EL (cell line): ENCODE measurements at regions not wholly inside any gene's neighbourhood (a gene's known extent, or its start where the extent isn't known, plus 50 kb on each side); places are given as distances from the start of the nearest gene placed in this dataset.

ENCODE experiments used
- DNase-seq: peaks from one replicate; pipeline ENCODE4 v3.0.0-alpha.2; 2016

GRCh38 chr11:32039149-32039548 is 51.7 kb upstream of the RCN1 start:
- no peak for DNase-seq

- peak; percentile 65 for DNase-seq
Observed at GRCh38 chr11:32034680-32035079, 56.2 kb upstream of the RCN1 start.

DNA sequence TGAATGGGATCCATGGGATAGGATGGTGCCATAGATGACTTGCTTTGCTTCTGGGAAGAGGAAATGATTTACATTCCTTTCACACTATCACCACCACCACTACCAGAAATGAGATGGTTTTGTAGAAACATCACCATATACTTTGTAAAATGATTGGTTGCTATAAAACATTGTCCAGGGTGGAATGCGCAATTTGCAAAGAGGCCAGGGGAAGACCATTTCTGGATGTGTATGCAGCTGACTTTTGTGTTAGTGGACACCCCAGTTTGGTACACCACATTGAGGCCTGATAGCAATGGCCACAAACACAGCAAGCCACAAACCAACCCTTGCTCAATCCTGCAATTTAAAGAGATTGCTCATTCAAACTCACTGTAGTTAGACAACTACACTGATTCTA is 56.7 kb upstream of the RCN1 start:
- peak; percentile 99 for DNase-seq

DNA sequence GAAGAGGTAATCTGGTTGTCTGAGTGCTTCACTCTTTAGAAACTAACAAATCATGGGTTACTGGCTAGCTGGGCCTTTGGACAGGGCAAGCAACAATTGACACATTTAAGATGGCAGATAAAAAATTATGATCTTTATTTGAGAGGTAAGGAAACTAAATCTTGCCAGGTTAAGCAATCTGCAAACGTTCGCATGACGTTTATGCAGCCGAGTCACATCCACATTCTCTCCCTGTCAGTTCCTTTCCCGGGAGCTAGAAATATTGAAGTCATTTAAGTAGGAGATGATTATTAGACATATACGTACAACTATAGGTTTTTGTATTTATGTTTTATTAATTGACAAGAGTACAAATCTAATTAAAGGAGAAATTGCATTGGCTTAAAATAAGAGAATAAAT is 57.4 kb upstream of the RCN1 start:
- DNase-seq, result peak; percentile 20

DNA sequence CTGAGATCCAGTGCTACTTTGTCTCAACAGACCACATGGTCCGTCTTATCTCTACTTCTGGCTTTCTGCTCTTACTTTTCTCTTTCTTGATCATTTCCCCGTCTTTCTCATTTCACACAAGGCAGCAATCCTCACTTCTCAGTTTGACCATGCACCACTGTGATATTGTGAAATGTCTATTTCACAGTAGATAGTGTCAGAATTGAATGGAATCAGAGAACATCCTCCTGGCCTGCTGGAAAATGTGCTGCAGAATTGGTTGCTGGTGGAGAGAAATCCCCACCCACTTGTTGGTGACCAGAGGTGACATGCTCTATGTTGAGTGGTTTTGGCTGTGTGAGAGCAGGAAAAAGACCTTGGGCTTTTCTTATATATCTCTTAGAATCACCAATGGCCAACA is 57.8 kb upstream of the RCN1 start:
- no peak for DNase-seq

DNA sequence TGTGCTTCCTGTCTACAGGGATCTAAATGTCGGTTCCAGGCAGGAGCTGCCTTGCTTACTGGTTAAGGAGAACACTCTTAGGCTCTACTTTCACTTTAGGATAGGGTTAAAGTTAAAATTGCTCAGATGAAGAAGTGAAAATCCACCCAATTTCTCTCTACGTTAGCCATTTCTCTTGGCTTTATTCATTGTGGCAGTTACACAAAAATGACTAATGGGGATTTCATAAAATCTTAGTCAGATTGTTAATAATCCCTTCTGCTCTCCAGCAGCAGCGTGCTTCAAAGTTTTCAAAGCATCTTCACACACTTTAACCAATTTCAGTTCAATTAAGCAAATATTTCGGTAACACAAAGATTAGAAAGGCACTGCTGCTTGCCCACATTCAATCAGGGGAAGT is 58.4 kb upstream of the RCN1 start:
- peak; percentile 39 for DNase-seq

DNA sequence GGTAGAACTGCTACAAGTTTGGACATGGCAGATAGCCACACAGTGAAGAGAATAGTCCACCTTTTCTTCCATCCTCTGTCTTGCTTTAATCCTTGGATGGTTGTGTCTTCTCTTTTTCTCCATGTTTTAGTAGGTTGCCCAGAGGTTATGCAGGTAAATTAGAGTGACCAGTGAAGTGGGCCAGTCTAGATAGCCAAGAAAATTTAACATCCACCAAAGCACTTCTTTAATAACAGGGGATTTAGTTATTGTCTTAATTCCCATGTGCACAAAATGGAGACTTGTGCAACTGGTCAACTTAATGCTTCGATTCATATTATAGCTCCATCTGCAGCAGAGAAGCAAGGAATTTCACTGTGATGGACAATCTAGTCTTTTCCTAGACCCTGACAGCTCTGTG is 58.8 kb upstream of the RCN1 start:
- no peak for DNase-seq

- no peak for DNase-seq
Observed at GRCh38 chr11:32030875-32031503, 59.9 kb upstream of the RCN1 start.

- DNase-seq, result no peak
Observed at GRCh38 chr11:32029721-32030120, 61.2 kb upstream of the RCN1 start.

GRCh38 chr11:32028201-32028600 is 62.7 kb upstream of the RCN1 start:
- no peak for DNase-seq

GRCh38 chr11:32026766-32027165 is 64.1 kb upstream of the RCN1 start:
- DNase-seq, result no peak

- DNase-seq, result no peak
Observed at GRCh38 chr11:32024948-32025347, 65.9 kb upstream of the RCN1 start.

DNA sequence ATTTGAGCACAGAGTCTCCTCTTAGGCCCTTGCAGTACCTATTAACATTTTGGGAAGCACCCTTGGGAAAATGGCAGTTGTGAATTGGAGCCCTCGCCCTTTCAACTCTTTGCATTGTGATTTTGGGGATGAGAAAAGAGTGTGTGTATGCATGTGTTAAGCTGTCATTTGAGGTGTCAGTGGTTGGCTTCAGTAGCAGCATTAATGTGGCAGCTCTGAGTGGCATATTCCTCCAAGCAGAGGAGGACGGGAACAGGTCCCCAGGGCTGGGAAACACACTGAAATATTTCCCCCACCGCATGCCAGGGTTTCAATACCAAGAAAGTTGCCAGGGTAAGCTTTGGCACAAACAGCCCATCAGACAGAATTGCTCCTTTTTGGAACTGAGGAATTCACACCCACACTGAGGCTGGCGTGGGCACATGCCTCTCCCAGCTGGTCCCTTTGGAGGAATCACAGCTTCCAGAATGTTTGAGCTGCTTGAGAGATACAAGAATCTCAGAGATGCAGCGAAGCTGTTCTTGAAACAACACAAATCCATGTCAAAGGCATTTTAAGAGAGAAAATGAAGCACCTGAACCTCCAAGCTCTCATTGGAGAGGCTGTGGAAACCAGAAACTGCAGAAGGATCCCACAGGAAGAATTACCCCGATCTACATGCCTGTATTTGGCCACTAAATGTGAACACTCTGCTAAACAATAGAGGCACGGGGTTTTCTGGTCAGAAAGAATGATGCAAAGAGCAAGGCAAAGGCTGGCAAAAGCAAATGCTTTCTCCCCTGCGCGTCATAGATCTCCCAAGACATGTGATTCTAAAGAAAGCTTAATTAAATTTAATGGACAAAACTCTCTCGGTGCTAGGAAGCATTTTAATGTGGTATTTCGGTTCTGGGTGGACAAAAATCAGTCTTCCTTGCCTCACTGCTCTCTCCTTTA is 67.2 kb upstream of the RCN1 start:
- no peak for DNase-seq

DNA sequence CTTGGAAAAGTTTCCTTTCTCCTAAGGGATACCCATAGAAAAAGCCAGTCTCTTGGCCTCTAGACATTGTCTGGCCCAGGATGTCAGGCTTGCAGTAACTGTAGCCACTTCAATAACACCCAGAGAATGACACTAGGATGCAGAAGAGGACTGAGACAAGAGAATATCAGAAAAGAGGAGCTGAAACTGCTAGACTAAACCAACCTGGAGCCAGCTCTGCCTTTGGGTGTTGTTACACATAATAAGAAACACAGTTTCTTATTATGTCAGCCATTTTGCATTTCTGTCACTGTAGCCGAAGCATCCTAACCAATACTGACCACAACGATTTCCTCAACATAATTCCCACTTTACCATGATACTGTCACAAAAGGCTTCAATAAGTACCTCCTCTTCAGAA is 72.2 kb upstream of the RCN1 start:
- no peak for DNase-seq

DNA sequence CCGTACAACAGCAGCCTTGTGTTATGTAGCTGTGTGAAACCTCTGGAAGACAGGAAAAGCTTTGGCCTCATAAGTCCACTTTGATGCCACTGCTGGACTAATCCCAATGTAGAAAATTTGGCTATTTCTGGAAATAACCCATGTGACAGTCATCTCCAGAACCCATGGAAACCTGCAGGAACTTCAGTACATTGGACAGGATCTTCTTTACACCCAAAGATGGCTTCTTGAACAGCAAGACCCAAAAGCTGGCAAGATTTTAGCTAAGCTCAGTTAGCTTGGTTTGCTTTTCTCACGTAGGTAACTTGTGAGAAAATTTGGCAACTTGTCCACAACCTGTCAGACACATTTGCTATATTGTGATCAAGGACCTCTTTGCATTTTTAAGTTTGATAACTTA is 74.8 kb upstream of the RCN1 start:
- no peak for DNase-seq

DNA sequence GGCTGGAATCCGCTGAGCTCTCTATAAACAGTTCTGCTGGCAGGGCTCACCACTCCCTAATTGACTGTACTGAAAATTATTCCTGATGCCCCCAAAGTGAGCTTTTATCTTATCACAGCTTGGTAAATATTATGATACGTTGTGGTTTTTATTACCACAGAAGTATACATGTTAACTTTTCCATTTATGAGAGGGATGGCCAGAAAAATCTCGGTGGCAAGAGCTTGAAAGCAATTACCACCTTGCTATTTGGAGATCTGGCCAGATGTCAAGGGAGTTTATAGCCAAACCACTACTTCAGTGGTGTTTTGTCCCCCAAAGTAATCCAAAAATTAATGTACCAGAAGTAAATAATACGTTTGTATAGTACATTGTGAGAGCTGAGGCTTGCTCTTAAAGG is 75.4 kb upstream of the RCN1 start:
- DNase-seq, result no peak

DNA sequence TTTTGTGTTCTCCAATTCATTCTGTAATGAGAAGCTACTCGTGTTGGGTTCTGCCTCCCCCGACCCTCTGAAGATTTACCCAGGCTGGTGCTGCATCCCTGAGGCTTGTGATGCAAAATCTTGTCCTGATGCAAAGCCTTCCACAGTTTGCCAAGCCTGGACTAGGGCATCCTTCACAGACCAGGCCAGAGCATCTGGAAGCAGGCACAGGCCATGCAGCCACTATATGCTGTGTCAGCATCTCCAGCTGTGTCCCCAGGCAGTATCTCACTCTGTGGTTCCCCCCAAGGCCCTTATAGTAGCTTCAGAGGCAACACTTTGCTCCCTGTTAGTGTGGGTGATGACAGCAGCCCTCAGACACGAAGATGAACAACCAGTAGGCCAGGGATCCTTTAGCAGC is 77.3 kb upstream of the RCN1 start:
- no peak for DNase-seq

GRCh38 chr11:32012049-32012448 is 78.8 kb upstream of the RCN1 start:
- DNase-seq, result no peak

DNA sequence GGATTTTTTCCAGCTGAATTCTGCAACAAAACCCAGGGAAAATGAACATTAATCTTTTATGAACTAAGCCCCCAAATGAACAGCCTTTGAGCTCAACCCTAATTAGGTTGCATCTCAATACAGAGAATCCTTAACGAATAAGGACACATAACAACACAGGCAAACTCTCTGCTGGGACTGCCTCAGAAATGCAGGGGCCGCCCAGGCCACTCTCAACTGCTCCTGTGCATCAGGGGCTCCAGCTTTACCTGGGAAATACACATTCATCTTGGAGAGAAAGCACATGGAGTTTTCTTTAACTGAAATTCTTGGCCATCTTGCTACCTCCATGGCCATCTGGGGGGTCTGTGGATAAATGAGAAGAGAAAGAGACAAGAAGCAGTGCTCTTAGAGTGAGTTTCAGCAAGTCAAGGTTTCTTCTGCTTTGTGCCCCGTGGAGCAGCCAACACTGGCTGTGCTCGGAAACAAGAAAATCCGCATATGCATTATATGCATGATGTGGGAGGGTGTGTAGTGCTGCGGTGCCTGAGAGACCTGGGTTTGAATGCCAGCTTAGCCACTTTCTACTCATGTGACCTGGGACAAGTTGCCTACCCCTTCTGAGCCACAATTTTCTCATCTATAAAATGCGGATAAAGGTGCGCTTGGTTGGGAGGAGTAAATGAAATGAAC is 81.9 kb upstream of the RCN1 start:
- DNase-seq, result no peak

- DNase-seq, result peak; percentile 65
Observed at GRCh38 chr11:32006799-32007388, 84.0 kb upstream of the RCN1 start.

- peak; percentile 67 for DNase-seq
Observed at GRCh38 chr11:32005786-32006416, 85.0 kb upstream of the RCN1 start.

DNA sequence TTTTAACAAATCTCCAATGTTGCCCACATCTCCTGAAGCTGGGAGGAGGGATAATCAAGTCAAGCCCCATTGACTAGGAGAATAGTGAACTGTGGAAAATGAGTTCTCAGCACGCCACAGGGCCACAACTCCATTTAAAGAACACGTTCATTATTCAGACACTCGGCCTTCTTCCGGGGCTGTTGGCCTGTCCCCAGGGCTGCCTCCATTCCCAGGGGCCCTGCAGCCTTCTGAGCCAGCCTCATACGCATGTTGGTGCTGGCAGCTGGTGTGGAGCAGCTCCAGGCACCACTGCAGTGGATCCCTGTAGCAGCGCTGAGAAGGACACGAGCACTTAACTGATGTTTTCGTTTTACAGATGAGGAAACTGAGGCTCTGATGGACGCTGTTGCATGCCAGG is 87.5 kb upstream of the RCN1 start:
- DNase-seq, result no peak

DNA sequence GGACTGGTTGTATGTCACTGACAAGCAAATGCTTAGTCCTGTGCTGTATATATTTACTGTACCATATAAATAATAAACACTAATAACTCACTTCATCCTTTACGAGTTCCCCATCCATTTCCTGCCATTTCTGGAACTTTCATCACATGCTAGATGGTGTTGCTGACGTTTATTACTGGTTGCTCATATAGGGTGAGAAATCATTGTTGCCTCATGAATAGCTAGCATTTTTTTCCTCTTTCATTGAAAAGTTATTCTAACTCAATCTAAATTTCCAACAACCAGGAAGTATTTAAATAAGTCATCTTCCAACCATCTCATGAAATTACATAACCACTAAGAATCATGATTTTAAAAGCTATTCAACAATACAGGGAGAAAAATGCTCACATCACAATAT is 88.6 kb upstream of the RCN1 start:
- DNase-seq, result peak; percentile 49
